ENCODE measurements at regions not wholly inside any gene's neighbourhood (a gene's known extent, or its start where the extent isn't known, plus 50 kb on each side); places are given as distances from the start of the nearest gene placed in this dataset.
"Not testable (repeated sequence)": the region's sequence is repeated elsewhere in the genome, so short reads cannot be mapped to it uniquely, and the experiment has no call there.

DNA sequence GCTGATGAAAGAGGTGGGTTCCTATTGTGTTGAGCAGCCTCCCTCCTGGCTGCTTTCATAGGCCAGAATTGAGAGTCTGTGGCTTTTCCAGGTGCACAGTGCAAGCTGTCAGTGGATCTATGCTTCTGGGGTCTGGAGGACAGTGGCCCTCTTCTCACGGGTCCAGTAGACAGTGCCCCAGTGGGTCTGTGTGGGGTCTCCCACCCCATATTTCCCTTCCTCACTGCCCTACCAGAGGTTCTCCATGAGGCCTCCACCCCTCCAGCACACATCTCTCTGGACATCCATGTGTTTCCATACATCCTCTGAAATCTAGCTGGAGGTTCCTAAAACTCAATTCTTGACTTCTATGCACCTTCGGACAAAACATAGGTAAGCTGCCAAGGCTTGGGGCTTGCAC, 201.2 kb downstream of the FAM43A start:
- DNase-seq (no peak), ATAC-seq (no peak)
- Histone ChIP-seq H3K4me1 (ENCODE audit: control insufficient read depth, insufficient read depth, low read length) (no peaks in the 10 kb centered on the region), H3K4me3 (ENCODE audit: low read length) (no peak overlapping the region), H3K27me3 (ENCODE audit: control insufficient read depth, insufficient read depth) (no peaks in the 10 kb centered on the region), H3K9me3 (ENCODE audit: control insufficient read depth, low read length) (peaks cover 1% of the 10 kb centered on the region), H3K27ac (ENCODE audit: low read length) (no peak overlapping the region)
- WGBS, result 98% methylated on average over 2 of the region's 2 CpGs
- intact Hi-C loops (cut with DNase I), result loop anchor here in 1 of 4 donors (5.0 kb wide), 1 partner anchor 40 kb away; no protein-coding TSS in a partner anchor

DNA sequence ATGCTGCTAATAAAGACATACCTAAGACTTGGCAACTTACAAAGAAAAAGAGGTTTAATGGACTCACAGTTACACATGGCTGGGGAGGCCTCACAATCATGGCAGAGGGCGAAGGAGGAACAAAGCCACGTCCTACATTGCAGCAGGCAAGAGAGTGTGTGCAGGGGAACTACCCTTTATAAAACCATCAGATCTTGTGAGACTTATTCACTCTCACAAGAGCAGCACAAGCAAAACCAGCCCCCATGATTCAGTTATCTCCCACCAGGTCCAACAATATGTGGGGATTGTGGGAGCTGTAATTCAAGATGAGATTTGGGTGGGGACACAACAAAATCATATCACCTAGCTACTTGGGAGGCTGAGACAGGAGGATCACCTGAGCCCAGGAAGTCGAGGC, 202.4 kb downstream of the FAM43A start:
- 87% methylated on average over 3 of the region's 3 CpGs for WGBS
- intact Hi-C loops (cut with DNase I), result loop anchor here in 1 of 4 donors (5.0 kb wide), 1 partner anchor 39 kb away; no protein-coding TSS in a partner anchor
- not testable (repeated sequence) for H3K9me3 ChIP-seq (ENCODE audit: control insufficient read depth, low read length); H3K4me1 ChIP-seq (ENCODE audit: control insufficient read depth, insufficient read depth, low read length); H3K4me3 ChIP-seq (ENCODE audit: low read length); H3K27me3 ChIP-seq (ENCODE audit: control insufficient read depth, insufficient read depth); H3K27ac ChIP-seq (ENCODE audit: low read length); DNase-seq; ATAC-seq

DNA sequence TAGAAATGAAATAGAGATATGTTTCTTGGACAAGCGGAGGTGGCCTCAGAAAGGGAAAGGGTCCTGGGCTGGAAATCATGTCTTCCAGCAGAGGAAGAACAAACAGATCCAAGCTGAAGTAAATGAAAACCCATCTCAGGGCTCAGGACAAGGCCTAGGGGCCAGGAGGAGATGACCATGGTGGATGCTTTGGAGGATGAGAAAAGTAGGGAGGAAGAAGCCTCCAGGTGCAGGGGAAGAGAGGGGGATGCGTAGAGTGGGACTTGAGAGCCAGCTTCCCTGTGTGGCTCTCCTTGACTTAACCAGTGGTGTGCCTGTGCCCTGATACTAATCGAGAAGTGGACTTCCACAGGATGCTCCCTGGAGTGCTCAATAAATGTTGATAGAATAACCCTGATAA, 203.2 kb downstream of the FAM43A start:
- H3K27ac ChIP-seq (ENCODE audit: low read length), result no peak overlapping the region
- intact Hi-C loops (cut with DNase I), result loop anchor here in 1 of 4 donors (5.0 kb wide), 1 partner anchor 38 kb away; no protein-coding TSS in a partner anchor
- no peaks in the 10 kb centered on the region for H3K27me3 ChIP-seq (ENCODE audit: control insufficient read depth, insufficient read depth)
- no peak overlapping the region for H3K4me3 ChIP-seq (ENCODE audit: low read length)
- H3K4me1 ChIP-seq (ENCODE audit: control insufficient read depth, insufficient read depth, low read length), result no peaks in the 10 kb centered on the region
- no peak for ATAC-seq
- no peaks in the 10 kb centered on the region for H3K9me3 ChIP-seq (ENCODE audit: control insufficient read depth, low read length)
- no peak for DNase-seq
- WGBS, result 83% methylated on average over 3 of the region's 3 CpGs

DNA sequence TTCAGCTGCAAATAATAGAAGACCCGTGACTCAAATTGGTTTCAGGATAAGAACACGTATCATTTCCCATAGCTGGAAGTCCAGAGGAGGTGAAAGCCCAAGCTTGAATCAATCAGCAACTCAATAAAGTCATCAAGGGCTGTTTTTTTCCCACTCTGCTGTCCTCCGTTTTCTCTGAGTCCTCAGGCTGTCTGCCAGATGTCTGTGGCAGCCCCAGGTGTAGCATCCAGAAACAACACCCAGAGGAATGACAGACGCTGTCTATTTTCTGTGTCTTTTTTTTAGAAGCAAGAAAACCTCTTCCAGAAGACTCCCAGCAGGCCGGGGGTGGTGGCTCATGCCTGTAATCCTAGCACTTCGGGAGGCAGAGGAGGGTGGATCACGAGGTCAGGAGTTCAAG, 204.4 kb downstream of the FAM43A start:
- no peaks in the 10 kb centered on the region for H3K9me3 ChIP-seq (ENCODE audit: control insufficient read depth, low read length)
- ATAC-seq, result no peak
- intact Hi-C loops (cut with DNase I), result no loop called here
- WGBS, result 54% methylated on average over 7 of the region's 7 CpGs
- no peak for DNase-seq
- H3K4me1 ChIP-seq (ENCODE audit: control insufficient read depth, insufficient read depth, low read length), result no peaks in the 10 kb centered on the region
- H3K27ac ChIP-seq (ENCODE audit: low read length), result no peak overlapping the region
- no peaks in the 10 kb centered on the region for H3K27me3 ChIP-seq (ENCODE audit: control insufficient read depth, insufficient read depth)
- no peak overlapping the region for H3K4me3 ChIP-seq (ENCODE audit: low read length)

DNA sequence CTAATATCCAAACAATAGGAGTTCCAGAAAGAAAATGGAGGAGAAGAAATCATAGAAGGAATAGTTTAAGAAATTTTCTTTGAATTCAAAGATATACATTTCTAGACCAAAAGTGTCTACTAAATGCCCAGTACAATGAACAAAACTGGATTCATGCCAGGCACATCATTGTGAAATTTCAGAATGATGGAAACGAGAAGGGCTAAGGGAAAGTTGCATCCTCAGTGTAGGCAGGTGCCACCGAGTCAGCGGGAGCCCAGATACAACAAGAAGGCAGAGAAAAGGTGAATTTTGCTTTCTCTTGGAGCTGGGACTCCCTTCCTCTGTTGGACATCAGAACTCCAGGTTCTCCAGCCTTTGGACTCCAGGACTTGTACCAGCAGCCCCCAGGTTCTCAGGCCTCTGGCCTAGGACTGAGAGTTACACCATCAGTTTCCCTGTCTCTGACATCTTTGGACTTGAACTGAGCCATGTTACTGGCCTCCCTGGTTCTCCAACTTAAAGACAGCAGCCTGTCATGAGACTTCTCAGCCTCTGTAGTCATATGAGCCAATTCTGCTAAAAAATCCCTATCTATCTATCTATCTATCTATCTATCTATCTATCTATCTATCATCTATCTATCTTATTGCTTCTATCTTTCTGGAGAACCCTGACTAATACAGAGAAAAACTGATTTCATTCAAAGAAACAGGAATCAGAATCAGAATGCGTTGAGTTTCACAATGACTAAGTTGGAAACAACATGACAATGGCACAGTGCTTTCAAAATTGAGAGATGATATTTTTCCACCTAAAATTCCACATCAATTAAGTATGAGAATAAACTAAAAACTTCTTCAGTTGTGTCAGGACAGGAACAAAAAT, 207.7 kb downstream of the FAM43A start:
- no peaks in the 10 kb centered on the region for H3K4me1 ChIP-seq (ENCODE audit: control insufficient read depth, insufficient read depth, low read length)
- ATAC-seq (no peak), DNase-seq (no peak)
- H3K27ac ChIP-seq (ENCODE audit: low read length), result no peak overlapping the region
- intact Hi-C loops (cut with DNase I), result no loop called here
- no peaks in the 10 kb centered on the region for H3K27me3 ChIP-seq (ENCODE audit: control insufficient read depth, insufficient read depth)
- H3K9me3 ChIP-seq (ENCODE audit: control insufficient read depth, low read length), result no peaks in the 10 kb centered on the region
- WGBS, result 85% methylated on average over 4 of the region's 4 CpGs
- no peak overlapping the region for H3K4me3 ChIP-seq (ENCODE audit: low read length)

DNA sequence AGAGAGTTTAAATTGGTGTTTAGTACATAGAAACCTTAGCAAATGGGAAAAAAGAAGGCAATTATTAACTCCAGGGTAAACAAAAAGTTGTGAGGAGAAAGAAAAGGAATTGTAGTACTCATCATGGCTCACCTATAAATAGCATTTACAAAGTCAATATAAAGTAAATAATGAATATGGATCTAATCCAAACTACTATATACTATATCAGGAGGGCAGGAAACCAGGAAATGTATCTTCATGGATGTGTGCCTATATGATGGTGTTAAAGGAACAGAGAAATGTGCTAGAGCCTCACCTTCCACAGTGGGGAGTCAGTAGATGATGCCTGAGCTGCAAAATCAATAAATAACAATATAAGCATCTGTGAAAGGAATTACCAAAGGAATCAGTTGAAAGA, 208.9 kb downstream of the FAM43A start:
- DNase-seq, result no peak
- H3K4me3 ChIP-seq (ENCODE audit: low read length), result no peak overlapping the region
- no peaks in the 10 kb centered on the region for H3K4me1 ChIP-seq (ENCODE audit: control insufficient read depth, insufficient read depth, low read length)
- H3K27ac ChIP-seq (ENCODE audit: low read length), result no peak overlapping the region
- intact Hi-C loops (cut with DNase I), result no loop called here
- no peaks in the 10 kb centered on the region for H3K27me3 ChIP-seq (ENCODE audit: control insufficient read depth, insufficient read depth)
- H3K9me3 ChIP-seq (ENCODE audit: control insufficient read depth, low read length), result no peaks in the 10 kb centered on the region
- ATAC-seq, result no peak

DNA sequence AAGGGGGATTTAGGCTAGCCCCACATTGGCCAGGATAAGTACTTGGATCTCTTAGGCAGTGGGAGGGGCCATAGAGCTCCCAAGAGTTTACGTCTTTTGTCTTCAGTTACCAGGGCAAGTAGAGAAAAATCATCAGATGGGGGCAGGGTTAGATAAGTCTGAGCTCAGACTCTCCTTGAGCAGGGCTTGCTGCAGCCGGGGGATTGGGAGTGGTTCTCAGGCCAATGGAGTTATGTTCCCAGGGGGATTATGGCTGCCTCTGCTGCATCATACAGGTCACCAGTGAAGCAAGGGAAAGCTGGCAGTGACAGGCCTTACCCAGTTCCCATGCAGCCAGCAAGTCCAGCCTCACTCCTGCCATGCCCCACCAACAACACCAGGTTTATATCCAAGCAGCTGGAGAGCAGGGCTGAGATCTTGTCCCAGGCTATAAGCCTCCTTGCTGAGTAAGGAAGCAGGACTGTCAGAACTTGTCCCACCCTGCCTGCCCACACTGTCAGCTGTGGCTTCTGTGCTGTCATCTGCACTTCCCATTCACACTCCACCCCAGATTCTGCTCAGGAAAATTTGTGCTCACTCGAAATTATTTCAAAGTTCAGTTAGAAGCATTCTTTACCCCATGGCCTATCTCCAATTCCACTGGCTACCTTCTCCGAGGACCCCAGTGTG, 215.3 kb downstream of the FAM43A start:
- DNase-seq (no peak), ATAC-seq (no peak)
- 65% methylated on average over 4 of the region's 4 CpGs for WGBS
- Histone ChIP-seq H3K4me3 (ENCODE audit: low read length) (no peak overlapping the region), H3K27me3 (ENCODE audit: control insufficient read depth, insufficient read depth) (no peaks in the 10 kb centered on the region), H3K27ac (ENCODE audit: low read length) (no peak overlapping the region), H3K9me3 (ENCODE audit: control insufficient read depth, low read length) (no peaks in the 10 kb centered on the region), H3K4me1 (ENCODE audit: control insufficient read depth, insufficient read depth, low read length) (no peaks in the 10 kb centered on the region)
- intact Hi-C loops (cut with DNase I), result no loop called here

DNA sequence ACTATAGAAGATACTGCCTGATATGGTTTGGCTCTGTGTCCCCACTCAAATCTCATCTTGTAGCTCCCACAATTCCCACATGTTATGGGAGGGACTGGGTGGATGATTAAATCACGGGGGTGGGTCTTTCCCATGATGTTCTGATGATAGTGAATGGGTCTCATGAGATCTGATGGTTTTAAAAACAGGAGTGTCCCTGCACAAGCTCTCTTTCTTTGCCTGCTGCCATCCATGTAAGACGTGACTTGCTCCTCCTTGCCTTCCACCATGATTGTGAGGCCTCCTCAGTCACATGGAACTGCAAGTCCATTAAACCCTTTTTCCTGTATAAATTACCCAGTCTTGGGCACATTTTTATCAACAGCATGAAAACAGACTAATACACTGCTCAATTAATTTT, 217.8 kb downstream of the FAM43A start:
- H3K4me3 ChIP-seq (ENCODE audit: low read length); H3K27me3 ChIP-seq (ENCODE audit: control insufficient read depth, insufficient read depth); H3K9me3 ChIP-seq (ENCODE audit: control insufficient read depth, low read length); H3K27ac ChIP-seq (ENCODE audit: low read length); intact Hi-C loops (cut with DNase I); DNase-seq; ATAC-seq; H3K4me1 ChIP-seq (ENCODE audit: control insufficient read depth, insufficient read depth, low read length): not testable (repeated sequence)
- 80% methylated on average over 2 of the region's 2 CpGs for WGBS

DNA sequence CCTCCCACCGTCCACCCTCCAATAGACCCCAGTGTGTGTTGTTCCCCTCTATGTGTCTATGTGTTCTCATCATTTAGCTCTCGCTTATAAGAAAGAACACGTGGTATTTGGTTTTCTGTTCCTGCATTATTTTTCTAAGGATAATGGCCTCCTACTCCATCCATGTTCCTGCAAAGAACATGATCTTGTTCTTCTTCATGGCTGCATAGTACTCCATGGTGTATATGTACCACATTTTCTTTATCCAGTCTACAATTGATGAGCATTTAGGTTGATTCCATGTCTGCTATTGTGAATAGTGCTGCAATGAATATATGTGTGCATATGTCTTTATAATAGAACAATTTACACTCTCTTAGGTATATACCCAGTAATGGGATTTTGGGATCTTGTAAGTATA, 219.3 kb downstream of the FAM43A start:
- ATAC-seq, result not testable (repeated sequence)

DNA sequence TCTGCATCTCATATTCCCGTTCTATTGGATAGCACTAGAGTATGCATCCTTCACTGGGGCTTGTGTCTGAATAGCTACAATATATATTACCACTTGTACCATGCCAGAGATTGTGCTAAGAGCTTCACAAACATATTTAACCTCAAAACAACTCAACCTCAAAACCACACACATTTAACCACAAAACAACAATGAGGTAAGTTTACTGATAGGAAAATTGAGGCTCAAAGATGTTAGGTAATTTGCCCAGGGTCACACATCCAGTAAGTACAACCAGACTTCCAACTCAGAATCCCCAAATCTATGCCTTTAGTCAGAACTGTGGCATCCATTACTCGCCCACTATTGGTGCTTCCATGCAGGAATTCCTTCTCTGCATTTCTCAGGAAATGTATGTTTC, 220.0 kb downstream of the FAM43A start:
- Histone ChIP-seq H3K9me3 (ENCODE audit: control insufficient read depth, low read length) (no peaks in the 10 kb centered on the region), H3K4me1 (ENCODE audit: control insufficient read depth, insufficient read depth, low read length) (no peaks in the 10 kb centered on the region), H3K27me3 (ENCODE audit: control insufficient read depth, insufficient read depth) (no peaks in the 10 kb centered on the region), H3K27ac (ENCODE audit: low read length) (no peak overlapping the region), H3K4me3 (ENCODE audit: low read length) (no peak overlapping the region)
- intact Hi-C loops (cut with DNase I), result no loop called here
- DNase-seq, result no peak
- no peak for ATAC-seq
- WGBS, result 94% methylated on average over 2 of the region's 2 CpGs

More for the DNA sequence above, 219.3 kb downstream of the FAM43A start:
- DNase-seq; H3K4me3 ChIP-seq (ENCODE audit: low read length); H3K4me1 ChIP-seq (ENCODE audit: control insufficient read depth, insufficient read depth, low read length); intact Hi-C loops (cut with DNase I); H3K9me3 ChIP-seq (ENCODE audit: control insufficient read depth, low read length); H3K27me3 ChIP-seq (ENCODE audit: control insufficient read depth, insufficient read depth); H3K27ac ChIP-seq (ENCODE audit: low read length): not testable (repeated sequence)
- 89% methylated on average over 3 of the region's 3 CpGs for WGBS

DNA sequence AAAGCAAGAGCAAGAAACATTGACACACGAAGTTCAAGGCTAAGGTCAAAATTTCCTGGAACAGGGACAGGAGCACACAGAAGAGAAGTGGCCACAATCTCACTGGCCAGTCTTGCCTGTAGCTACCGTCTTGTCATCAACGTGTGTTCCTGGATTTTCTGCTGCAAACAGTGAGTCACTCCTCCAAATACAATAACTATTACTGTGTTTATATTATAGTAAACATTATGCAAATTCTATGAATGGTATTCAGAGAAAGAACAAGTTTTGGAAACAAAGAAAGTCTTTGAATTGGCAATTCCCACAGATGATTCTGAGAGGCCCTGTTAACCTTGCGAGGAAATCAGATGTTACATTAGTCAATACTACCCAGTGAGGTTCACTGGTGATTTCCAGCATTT, 220.5 kb downstream of the FAM43A start:
- Histone ChIP-seq H3K9me3 (ENCODE audit: control insufficient read depth, low read length) (no peaks in the 10 kb centered on the region), H3K4me1 (ENCODE audit: control insufficient read depth, insufficient read depth, low read length) (no peaks in the 10 kb centered on the region), H3K4me3 (ENCODE audit: low read length) (no peak overlapping the region), H3K27ac (ENCODE audit: low read length) (no peak overlapping the region), H3K27me3 (ENCODE audit: control insufficient read depth, insufficient read depth) (no peaks in the 10 kb centered on the region)
- ATAC-seq, result no peak
- WGBS, result 54% methylated on average over 4 of the region's 4 CpGs
- no peak for DNase-seq
- intact Hi-C loops (cut with DNase I), result no loop called here
